Central memory CD8-positive, alpha-beta T cell (primary cell): ENCODE measurements at regions not wholly inside any gene's neighbourhood (a gene's known extent, or its start where the extent isn't known, plus 50 kb on each side); places are given as distances from the start of the nearest gene placed in this dataset.

Experiments
- ATAC-seq: fragments of 150-1000 bp; cut with Tn5 transposase; replicated peaks from 2 replicates; pipeline ENCODE4 v1.10.0; 2022; ENCODE audit warnings: mild to moderate bottlenecking, moderate FRiP score, moderate number of reproducible peaks; ENCODE audit not compliant: poor library complexity, severe bottlenecking; ENCODE audit errors: extremely low read depth
- DNase-seq, 2 donors: peaks; one replicate each; pipeline ENCODE4 v3.0.0; 2021; ENCODE audit warnings: low spot score in 2 of 2
- H3K27ac Mint-ChIP-seq: one replicate; pipeline ENCODE4 v1.8.0; 2022; ENCODE audit warnings: low read depth, mild to moderate bottlenecking, moderate library complexity, mixed read lengths
- H3K27me3 Mint-ChIP-seq: one replicate; pipeline ENCODE4 v1.8.0; 2022; ENCODE audit warnings: mixed read lengths
- H3K36me3 Mint-ChIP-seq: one replicate; pipeline ENCODE4 v1.8.0; 2022; ENCODE audit warnings: mild to moderate bottlenecking, moderate library complexity, mixed read lengths; ENCODE audit not compliant: insufficient read depth
- H3K4me1 Mint-ChIP-seq: one replicate; pipeline ENCODE4 v1.8.0; 2022; ENCODE audit warnings: mixed read lengths
- H3K4me3 Mint-ChIP-seq: one replicate; pipeline ENCODE4 v1.8.0; 2022; ENCODE audit warnings: mild to moderate bottlenecking, moderate library complexity, mixed read lengths
- H3K9me3 Mint-ChIP-seq: one replicate; pipeline ENCODE4 v1.8.0; 2022; ENCODE audit warnings: mixed read lengths

DNA sequence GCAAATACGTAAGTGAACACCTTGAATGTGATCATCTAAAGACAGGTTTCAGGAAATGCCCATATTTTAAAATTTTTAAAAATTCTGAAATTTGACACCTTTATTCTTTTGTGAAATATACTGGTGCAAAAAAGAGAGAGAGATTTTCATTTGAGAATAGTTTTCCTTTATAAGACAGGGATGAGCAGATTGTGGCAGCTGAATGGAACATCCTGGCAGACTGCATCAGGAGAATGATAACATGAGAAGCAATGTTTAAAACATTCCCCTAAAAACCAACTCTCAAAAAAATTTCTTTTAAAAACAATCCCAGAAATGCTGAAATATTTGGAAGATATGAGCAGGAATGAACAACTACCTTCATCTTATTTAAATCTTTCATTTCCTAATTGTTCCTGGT, 744.8 kb upstream of the ID2 start:
- DNase-seq = no peak
- Mint-ChIP-seq H3K9me3 (no peaks in the 10 kb centered on the region), H3K27ac (no peak overlapping the region), H3K36me3 (peaks cover 1% of the 10 kb centered on the region), H3K4me3 (no peak overlapping the region), H3K27me3 (no peaks in the 10 kb centered on the region), H3K4me1 (no peaks in the 10 kb centered on the region)
- ATAC-seq = no peak

- no peaks in the 10 kb centered on the region for H3K9me3 Mint-ChIP-seq
- ATAC-seq (no peak), DNase-seq (no peak)
- no peak overlapping the region for H3K4me3 Mint-ChIP-seq
- no peak overlapping the region for H3K27ac Mint-ChIP-seq
- H3K36me3 Mint-ChIP-seq = peaks cover 1% of the 10 kb centered on the region
- H3K4me1 Mint-ChIP-seq = no peaks in the 10 kb centered on the region
- H3K27me3 Mint-ChIP-seq = no peaks in the 10 kb centered on the region
These were observed 741.1 kb upstream of the ID2 start for GRCh38 chr2:7940723-7941122.

GRCh38 chr2:7943446-7943845, 738.4 kb upstream of the ID2 start:
- Mint-ChIP-seq H3K4me3 (no peak overlapping the region), H3K4me1 (no peaks in the 10 kb centered on the region), H3K27ac (no peak overlapping the region), H3K36me3 (no peaks in the 10 kb centered on the region), H3K9me3 (no peaks in the 10 kb centered on the region), H3K27me3 (no peaks in the 10 kb centered on the region)
- DNase-seq = no peak
- ATAC-seq = no peak

GRCh38 chr2:7945026-7945425, 736.8 kb upstream of the ID2 start:
- DNase-seq (no peak), ATAC-seq (no peak)
- Mint-ChIP-seq H3K27me3 (no peaks in the 10 kb centered on the region), H3K36me3 (no peaks in the 10 kb centered on the region), H3K27ac (no peak overlapping the region), H3K4me1 (no peaks in the 10 kb centered on the region), H3K9me3 (no peaks in the 10 kb centered on the region), H3K4me3 (no peak overlapping the region)

DNA sequence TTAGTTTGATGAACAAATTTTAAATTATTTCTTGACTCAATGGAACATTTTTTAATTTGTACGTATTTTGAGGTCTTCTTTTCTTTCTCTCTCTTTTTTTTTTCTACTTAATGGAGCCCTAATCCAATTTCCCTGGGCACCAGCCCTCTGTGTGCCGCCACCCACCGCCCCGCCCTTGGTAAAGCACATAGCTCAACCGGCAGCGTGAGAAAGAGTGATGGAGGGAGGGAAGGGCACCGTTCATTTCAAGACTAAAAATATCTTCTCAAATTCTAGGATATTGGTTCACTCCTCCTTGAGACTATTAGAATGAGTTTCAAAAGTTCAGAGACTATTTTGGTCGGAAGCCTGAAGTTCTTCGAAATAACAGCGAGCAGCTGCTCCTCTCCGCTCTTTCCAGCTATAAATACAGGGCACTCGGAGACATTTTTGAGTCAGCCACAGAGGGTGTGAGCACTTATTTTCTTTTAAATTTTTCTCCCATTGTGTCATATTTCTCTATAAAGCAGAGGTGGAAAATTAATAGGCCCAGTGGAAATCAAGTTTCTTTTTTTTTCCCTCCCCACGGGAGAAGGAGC, 731.7 kb upstream of the ID2 start:
- H3K4me1 Mint-ChIP-seq = no peaks in the 10 kb centered on the region
- no peaks in the 10 kb centered on the region for H3K9me3 Mint-ChIP-seq
- no peak for ATAC-seq
- peaks cover 2% of the 10 kb centered on the region for H3K36me3 Mint-ChIP-seq
- no peak overlapping the region for H3K27ac Mint-ChIP-seq
- no peak for DNase-seq
- no peak overlapping the region for H3K4me3 Mint-ChIP-seq
- H3K27me3 Mint-ChIP-seq = no peaks in the 10 kb centered on the region

- Mint-ChIP-seq H3K36me3 (peaks cover 2% of the 10 kb centered on the region), H3K27ac (no peak overlapping the region)
These were observed 730.9 kb upstream of the ID2 start for GRCh38 chr2:7951001-7951400.

DNA sequence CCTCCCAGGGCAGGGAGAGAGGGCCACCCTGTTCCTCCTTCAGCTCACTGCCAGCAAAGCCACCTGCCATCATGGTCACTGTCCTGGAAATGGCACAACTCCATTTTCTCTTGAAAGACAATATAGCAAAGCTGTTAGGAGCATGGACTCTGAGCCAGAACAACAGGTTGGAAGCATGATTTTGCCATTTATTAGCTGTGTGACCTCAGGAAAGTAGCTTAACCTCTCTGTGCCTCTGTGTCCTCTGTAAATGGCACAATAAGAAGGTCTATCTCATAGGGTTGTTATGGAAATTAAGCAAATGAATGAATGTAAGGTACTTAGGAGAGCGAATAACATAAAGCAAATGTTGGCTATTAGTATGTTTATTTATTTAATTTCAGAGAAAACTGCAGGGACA, 730.4 kb upstream of the ID2 start:
- Mint-ChIP-seq H3K27ac (no peak overlapping the region), H3K4me1 (no peaks in the 10 kb centered on the region), H3K36me3 (peaks cover 2% of the 10 kb centered on the region), H3K9me3 (no peaks in the 10 kb centered on the region), H3K4me3 (no peak overlapping the region), H3K27me3 (no peaks in the 10 kb centered on the region)
- ATAC-seq (no peak), DNase-seq (no peak)

More at GRCh38 chr2:7951001-7951400, 730.9 kb upstream of the ID2 start:
- DNase-seq = no peak
- Mint-ChIP-seq H3K4me1 (no peaks in the 10 kb centered on the region), H3K9me3 (no peaks in the 10 kb centered on the region), H3K4me3 (no peak overlapping the region), H3K27me3 (no peaks in the 10 kb centered on the region)
- ATAC-seq = no peak

GRCh38 chr2:7952046-7952745, 729.7 kb upstream of the ID2 start:
- Mint-ChIP-seq H3K27ac (no peak overlapping the region), H3K27me3 (no peaks in the 10 kb centered on the region), H3K4me1 (no peaks in the 10 kb centered on the region), H3K4me3 (no peak overlapping the region), H3K36me3 (peaks cover 2% of the 10 kb centered on the region), H3K9me3 (no peaks in the 10 kb centered on the region)
- ATAC-seq (no peak), DNase-seq (no peak)

DNA sequence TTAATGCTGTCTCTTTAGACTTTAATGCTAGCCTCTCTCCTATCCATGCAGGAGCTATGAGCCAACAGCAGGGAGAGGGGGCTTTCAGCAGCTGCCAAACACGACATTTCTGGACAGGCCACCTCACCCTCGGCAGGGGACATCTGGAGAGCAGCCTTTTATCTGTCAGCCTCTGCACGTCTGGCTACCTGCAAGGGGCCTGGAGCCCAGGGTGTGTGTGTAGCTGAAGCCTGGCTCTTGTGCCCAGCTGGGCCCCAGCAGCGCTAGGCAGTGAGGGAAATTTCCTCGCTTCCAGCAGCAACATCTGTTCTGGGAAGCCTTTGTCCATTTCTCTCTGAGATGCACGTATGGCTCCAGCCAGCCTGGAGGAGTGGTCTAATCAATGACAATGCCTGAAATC, 728.7 kb upstream of the ID2 start:
- Mint-ChIP-seq H3K4me1 (no peaks in the 10 kb centered on the region), H3K9me3 (no peaks in the 10 kb centered on the region)

DNA sequence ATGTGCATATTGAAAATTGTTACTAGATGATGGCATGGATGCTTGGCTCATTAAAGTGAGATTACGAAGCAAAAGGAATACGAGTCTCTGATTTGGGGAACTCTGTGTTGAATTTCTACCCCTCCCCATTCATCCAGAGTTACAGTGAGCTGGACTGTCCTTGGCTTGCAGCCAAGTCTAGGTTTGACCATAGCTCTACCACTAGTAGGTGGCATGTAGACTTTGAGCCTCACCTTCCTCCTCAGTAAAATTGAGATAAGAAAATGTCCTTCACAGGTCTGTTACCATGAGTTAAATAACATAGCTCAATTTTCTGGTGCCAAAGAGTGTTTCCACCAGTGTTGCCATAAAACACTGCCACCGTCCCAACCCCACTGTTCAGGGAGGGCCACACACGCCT, 727.6 kb upstream of the ID2 start:
- Mint-ChIP-seq H3K27me3 (no peaks in the 10 kb centered on the region), H3K9me3 (no peaks in the 10 kb centered on the region), H3K36me3 (peaks cover 2% of the 10 kb centered on the region), H3K27ac (no peak overlapping the region), H3K4me1 (no peaks in the 10 kb centered on the region), H3K4me3 (no peak overlapping the region)
- ATAC-seq (no peak), DNase-seq (no peak)

More for the DNA sequence above, 728.7 kb upstream of the ID2 start:
- H3K36me3 Mint-ChIP-seq = peaks cover 2% of the 10 kb centered on the region
- no peak overlapping the region for H3K4me3 Mint-ChIP-seq
- no peaks in the 10 kb centered on the region for H3K27me3 Mint-ChIP-seq
- DNase-seq (no peak), ATAC-seq (no peak)
- no peak overlapping the region for H3K27ac Mint-ChIP-seq

DNA sequence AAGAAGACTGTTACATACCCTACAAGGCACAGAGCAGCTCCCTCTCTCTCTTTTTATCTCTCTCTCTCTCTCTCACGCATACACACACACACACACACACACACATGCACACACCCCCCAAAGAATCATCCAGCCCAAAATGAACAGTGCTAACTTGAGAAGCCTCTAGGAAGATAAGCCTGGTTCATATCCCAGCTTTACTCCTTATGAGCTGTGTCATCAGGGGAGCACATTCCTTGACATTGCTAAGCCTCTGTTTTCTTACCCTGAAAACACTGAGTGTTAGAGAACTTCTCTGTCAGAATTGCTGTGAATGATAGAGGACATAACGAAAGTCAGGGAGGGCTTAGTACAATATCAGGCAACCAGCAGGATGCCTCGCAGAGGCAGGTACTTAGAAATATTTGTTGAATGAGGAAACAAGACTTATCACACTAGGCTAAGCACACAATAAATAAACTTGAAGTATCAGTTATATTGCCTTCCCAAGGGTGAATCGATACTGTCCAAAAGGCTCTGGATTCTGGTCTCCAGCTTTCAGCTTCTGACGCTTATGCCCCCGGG, 725.6 kb upstream of the ID2 start:
- DNase-seq (no peak), ATAC-seq (no peak)
- H3K27ac Mint-ChIP-seq = no peak overlapping the region
- H3K36me3 Mint-ChIP-seq = peaks cover 2% of the 10 kb centered on the region
- H3K4me3 Mint-ChIP-seq = no peak overlapping the region
- H3K4me1 Mint-ChIP-seq = no peaks in the 10 kb centered on the region
- no peaks in the 10 kb centered on the region for H3K27me3 Mint-ChIP-seq
- H3K9me3 Mint-ChIP-seq = no peaks in the 10 kb centered on the region

GRCh38 chr2:7961550-7961949, 720.3 kb upstream of the ID2 start:
- no peak overlapping the region for H3K4me3 Mint-ChIP-seq
- no peaks in the 10 kb centered on the region for H3K4me1 Mint-ChIP-seq
- no peak overlapping the region for H3K27ac Mint-ChIP-seq
- H3K36me3 Mint-ChIP-seq = no peaks in the 10 kb centered on the region
- DNase-seq (no peak), ATAC-seq (no peak)
- no peaks in the 10 kb centered on the region for H3K9me3 Mint-ChIP-seq
- H3K27me3 Mint-ChIP-seq = no peaks in the 10 kb centered on the region

GRCh38 chr2:7962161-7962560, 719.7 kb upstream of the ID2 start:
- no peak for ATAC-seq
- H3K9me3 Mint-ChIP-seq = no peaks in the 10 kb centered on the region

More at GRCh38 chr2:7962161-7962560, 719.7 kb upstream of the ID2 start:
- Mint-ChIP-seq H3K27ac (no peak overlapping the region), H3K27me3 (no peaks in the 10 kb centered on the region), H3K36me3 (no peaks in the 10 kb centered on the region), H3K4me1 (no peaks in the 10 kb centered on the region), H3K4me3 (no peak overlapping the region)
- no peak for DNase-seq
